ENCODE measurements at regions not wholly inside any gene's neighbourhood (a gene's known extent, or its start where the extent isn't known, plus 50 kb on each side); places are given as distances from the start of the nearest gene placed in this dataset.

DNA sequence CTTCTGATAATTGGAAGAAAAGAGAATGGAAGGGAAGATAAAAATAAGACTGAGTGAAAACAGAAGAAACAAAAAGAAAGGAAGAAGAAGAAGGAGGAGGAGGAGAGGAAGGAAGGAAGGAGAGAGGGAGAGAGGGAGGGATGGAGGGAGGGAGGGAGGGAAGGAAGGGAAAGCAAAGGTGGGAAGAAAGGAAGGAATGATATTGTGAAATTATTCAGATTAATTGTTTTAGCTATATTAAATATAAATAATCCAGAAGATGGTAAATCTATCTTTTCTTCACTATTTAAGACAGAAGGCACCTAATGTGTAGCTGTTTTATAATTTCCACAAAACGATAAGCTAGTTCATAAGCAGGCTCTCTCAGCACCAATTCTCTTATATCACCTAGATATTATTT is 191.3 kb upstream of the LRRC7 start:
- no peak for DNase-seq

DNA sequence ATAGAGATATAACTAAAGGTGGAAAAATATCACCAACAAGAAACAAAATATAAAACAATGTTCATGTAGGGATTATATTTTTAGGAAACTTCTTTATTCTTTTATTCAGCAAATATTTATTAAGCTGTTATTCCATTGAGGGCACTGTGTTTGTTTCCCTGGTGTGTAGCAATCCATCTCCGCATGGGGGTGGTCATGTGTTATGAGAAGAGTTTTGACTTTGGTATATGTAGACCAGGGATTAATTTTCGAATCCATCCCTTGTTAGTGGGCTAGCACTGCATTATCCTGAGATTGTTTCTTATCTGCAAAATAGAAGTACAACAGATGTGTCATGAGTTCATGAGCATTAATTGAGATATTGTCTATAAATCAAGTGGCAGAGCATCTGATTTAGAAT is 190.2 kb upstream of the LRRC7 start:
- no peak for DNase-seq

DNA sequence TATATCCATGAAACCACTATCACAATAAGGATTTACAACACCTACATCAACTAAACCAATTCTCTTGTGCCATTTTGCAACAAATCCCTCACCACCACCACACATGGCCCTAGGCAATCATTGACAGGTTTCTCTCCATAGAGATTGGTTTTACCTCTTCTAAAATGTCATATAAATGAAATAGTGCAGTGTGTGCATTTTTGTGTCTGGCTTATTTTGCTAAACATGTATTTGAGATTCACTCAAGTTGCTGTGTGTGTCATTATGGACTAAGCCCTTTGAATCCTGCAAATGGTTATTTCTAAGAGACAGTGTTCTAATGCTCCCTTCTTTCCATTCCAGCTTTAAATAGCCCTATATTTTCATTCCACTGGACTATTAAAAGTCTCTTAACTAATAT is 179.7 kb upstream of the LRRC7 start:
- no peak for DNase-seq

DNA sequence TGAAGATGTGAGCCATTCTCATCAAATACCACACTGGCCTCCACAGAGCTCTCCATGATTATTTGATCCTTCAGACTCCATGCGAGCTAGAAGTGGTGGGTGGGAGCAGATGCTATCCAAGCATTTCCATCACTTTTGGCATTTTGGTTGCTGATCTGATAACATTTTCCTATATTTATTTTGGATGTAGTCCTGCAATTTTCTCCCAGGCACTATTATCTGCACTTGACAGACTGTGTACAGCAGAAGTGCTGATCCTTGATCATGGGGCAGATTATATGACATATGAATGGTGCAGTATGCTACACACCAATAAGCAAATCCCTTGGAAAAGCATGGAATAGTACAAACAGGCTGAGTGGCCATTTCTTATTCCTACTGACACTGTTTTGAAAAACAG is 167.6 kb upstream of the LRRC7 start:
- DNase-seq: no peak

DNA sequence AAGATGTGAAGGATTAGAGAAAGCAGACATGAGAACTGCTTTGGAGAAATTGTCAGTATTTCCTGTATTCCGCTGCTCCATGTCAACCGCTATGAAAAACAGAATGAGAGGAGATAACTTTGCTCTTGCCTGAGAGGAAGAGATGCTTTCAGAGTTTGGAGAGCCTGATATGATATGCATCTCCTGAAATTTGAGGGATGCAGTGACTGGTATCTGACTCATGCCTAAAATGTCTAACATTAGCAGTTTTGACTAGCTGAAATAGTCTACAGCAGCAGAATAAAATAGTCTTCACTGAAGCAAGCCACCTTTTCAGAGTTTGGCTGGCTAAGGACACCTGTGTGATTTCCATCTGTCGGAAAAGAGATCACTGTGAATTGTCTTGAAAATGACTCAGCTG is 165.8 kb upstream of the LRRC7 start:
- no peak for DNase-seq

DNA sequence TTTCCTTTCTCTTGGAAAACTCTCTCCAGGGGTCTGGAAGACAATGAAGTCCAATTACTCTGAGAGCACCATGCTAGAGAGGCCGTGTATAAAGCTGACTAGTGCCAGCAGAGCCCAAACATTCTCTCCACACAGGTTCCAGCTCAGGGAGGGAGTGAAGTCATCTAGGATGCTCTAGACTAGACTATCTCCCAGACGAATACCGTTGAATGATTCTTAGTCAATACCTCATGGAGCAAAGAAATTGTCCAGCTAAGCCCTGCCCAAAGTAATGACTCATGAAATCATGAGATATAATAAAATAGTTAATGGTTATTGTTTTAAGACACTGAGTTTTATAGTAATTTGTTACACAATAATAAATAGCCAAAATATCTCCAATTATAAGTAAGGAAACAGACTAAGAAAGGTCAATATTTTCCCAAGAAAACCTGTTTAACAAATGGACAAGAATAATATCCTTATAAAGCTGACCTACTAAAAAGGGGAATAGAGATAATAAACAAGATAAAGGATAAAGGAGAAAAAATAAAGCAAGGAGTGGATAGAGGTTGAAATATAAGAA is 163.9 kb upstream of the LRRC7 start:
- no peak for DNase-seq

DNA sequence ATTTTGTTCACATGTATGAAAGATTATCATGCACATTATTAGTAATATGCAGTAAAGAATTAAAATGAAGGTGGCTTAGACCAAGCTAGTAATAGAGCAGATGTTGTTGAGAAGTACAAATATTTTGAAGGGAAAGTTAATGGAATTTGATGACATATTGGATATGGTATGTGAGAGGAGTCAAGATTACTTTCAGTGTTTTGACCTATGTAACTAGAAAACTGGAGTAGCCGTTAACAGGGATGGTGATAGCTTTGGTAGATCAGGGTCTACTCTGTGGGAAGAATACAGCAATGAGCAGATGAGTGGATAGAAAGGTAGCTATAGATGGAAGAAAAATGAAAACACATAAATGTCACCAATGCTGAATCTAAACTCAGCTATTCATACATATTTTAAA is 163.2 kb upstream of the LRRC7 start:
- no peak for DNase-seq

DNA sequence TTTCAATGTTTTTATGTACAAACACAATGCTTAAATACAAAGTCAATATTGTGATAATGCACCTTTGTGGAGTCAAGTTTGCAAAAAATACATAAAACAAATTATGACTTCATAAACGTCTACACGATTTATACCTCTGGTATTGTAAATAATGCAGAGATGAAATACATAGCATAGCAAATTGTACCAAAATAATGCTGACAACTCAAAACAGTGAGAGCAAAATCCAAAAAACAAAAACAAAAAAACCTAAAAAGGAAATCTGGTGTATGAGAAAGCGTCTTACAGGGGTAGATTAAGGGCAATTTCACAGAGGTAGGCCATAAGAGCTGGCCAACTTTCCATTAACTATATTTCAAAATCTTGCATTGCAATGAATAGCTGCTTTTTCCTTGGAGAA is 161.5 kb upstream of the LRRC7 start:
- no peak for DNase-seq

DNA sequence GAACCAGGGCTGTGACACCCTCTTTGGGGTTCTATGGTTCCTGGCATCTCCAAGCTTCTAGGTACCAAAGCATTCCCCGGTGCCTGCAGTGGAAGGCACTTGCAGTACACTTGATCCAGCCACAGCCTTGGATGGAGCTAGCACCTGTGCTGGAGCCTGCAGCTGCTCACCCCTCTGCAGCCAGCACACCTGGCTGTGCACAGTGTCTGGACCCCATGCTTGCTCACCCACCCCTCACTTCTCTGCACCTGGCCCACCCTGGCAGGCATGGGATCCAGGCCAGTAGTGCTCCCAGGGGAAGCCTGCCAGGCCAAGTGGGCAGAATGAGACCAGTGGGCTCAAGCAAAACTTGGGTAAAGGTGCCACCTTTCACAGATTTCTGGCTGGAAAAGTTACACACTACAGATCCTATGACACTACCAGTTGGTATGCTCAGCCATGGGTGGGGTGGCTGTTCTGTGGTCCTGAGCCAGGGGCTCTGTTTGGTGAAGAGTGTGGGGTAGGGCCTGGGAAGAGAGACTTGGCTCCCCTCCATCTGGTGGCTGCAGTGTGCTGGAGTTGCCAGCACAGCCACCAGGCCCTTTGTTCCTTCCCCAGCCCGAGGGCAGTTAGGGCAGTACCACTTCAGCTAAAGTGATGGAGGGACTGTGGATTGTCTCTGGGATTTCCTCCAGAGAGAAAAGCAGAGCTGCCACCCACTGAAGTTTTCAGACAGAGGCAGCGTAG is 157.8 kb upstream of the LRRC7 start:
- DNase-seq: no peak

DNA sequence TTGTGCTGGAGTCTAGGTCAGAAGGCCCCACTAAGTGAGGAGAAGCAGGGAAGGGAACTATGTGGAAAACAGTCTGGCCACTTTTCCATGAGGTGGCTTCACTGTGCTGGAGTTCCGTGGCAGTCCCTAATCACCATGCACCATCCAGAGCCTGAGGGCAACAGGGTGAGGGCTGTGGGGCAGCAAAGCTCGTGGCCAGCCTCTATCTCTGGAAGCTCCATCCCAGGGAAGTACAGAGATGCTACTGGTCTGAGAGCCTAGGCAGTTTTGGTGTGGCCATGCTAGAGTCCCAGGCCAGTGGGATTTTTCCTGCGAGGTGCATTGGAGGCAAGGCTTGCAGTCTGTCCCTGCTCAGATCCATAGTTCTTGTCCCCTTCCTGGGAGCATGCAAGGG is 157.3 kb upstream of the LRRC7 start:
- no peak for DNase-seq

DNA sequence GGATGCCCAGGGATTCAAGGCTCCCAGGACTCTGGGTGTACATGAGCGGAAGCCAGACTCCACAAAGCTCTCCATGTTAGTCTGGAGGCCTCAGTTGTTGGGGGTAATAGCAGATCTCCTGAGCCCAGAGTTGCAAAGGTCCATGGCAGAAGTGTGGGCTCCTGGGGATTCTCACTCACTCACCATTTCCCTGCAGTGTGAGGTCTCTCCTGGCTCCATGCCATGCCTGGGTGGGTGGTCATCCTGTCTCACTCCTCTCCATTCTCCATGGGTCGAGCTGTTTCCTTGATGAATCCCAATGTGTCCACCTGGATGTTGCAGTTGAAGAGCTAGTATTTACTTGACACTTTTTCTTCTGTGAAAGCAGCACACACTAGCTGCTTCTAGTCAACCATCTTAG is 156.8 kb upstream of the LRRC7 start:
- no peak for DNase-seq

DNA sequence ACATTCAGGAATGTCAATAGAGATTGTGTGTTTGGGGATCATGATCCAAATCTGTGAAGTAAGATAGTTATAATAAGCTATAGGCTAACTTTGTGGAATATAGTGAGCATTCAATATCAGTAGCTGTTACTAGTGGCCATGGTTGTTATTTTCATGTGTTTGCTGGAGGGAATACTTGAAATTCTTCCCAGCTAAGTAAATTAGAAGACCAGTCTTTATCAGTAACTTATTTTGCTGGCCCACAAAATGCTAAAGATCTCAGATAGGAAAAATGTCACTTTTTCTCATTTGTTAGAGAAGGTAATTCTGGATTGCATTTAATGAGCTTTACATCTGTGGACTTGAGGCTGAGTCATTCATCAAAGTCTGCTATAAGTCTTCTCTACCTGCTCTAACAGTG is 156.1 kb upstream of the LRRC7 start:
- DNase-seq: no peak

DNA sequence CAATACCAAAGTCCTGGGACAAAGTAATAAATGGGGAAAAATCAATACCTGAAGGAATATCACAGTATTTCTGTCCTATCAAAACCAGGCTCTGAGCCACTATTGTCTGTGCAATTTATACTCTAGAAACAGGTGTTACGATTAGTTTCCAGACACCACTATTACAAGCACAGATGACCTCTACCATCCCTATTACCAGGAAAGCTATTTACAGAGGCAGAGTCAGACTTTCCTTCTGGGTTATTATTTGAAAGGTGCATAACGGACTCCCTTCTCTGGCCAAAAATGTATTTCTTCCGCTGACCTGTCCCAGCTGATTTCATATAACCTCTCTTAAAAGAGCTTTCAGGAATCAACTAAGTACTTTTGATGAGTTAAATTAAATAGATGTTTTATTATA is 154.6 kb upstream of the LRRC7 start:
- DNase-seq: no peak

DNA sequence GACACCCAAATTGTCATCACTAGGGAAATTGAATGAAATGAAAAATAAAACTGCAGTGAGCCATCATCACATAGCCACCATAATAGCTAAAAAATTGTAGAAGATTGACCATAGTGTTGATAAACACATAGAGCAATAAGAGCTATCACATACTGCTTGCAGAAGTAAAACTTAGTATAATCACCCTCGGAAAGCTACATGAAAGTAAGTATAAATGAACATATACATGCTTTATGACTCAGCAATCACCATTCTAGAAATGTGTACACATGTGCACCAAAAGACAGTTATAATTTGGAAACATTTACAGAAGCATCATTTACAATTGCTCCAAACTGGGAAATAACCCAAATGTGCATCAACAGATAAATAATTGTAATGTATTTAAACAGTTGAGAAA is 153.1 kb upstream of the LRRC7 start:
- DNase-seq: no peak

DNA sequence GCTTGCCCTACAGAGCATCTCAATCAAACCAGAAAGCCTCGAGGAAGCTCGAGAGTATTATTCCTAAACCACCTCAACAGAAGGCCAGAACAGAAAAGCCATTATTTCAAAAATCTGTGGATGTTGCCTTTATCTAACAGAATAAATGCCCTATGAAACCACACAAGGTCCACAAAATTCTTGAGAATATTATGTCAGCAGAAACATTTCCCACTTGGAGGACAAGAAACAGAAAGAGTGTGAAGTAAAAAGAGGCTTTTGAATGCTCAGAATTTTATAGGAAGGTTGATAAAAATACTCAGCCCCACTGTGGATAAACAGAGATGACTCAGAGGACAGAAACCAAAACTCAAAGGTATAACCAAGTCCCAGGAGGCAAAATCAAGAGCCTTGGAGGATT is 146.4 kb upstream of the LRRC7 start:
- DNase-seq: no peak

DNA sequence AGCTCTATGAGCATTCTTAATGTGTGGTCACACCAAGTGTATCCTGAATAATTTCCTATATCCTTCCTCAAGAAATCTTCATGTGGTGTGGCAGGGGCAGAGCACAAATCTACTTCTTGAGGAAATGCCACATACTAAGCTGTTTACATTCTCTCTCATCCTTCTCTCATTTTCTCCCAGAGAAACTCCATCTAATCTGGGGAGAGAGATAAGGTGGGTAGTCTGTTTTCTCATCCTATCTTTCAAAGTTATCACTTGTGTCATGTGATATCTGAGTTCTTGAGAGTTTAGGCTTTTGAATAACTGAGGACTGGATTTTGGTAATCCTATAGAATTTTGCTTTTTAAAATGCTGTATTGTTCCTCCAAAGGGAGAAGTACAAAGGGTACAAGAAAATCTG is 141.9 kb upstream of the LRRC7 start:
- no peak for DNase-seq

DNA sequence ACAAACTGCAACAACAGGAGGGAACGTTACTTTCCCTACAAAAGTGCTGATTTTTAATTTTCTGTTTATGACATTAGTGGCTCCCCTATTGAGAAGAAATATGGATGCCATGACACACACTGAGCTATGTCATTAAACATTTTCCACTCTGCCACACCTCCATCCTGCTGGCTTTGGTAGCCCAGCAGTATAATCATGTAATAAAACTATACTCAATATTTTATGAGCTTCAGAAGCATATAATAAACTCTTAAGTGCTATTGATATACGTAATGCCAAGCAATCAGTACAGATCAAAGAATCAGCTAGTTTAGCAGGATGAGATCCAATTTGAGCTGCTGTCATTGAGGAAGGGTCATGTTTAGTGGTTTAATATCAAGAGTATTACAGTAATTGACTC is 141.3 kb upstream of the LRRC7 start:
- no peak for DNase-seq

DNA sequence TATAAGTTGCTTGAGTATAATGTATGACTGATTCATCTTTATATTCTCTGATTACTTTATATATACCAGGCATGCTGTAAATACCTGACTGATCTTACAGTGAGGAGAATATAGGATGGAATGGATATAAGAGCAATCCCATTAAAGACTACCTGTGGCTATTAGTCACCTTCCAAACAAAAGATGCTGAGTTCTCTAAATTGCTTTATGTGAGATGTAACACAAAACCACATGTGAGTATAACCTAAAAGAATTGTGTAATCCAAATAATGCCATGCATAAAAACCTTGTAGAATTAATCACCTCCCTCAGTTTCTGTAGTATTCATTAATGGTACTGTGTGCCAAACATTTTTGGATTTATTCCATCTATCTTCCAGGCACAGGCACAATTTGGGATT is 134.6 kb upstream of the LRRC7 start:
- peak; percentile 45 for DNase-seq

DNA sequence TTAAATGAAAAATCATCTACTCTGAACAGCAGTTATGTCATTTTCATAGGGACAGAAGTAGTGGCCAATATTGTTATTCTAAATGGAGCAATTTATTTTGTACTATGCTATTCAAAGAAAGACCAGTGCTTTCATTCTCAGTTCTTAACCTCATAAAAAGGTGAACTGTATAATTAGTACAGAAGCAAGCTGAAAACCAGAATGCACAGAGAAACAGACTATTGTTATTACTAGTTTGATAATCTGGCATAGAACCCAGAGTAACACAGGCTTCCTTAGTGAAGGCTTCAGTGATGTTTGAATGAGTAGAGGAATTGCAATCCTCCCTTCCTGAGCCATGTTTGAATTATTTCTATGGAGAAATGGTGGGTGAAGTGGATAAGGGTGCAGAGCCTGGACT is 131.6 kb upstream of the LRRC7 start:
- no peak for DNase-seq

DNA sequence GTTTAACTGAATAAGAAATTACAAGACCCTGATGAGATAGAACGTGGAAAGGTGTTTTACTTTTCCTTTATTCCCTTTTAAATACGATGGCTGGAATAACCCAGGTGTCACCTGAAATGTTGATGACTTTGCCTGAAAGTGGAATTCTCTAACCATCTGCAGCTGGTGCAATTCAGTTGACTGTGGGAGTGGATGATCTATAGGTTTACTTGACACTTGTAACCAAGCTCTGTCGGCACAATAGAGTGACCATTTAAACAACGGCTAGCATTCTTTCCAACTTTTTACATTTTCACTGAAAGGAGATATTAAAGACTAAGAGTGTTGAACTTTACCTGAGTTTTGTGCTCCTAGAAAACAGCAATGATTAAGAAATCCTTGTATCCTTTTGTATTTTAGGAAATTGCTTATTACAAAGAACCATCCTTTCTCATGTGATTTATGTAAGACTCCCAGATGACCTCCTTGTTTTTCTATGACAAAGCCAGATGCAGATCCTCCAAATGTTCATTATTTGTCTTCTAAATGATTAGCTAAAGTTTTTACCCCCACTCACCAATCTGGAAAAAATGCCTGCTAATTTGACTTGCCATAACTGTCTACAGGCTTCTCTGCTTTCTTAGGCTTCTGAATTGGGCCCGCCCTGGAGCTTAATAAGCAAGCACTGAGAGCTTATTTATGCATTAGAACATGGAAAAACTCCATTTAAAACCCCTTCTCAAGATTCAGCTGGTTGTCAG is 129.5 kb upstream of the LRRC7 start:
- DNase-seq: no peak

DNA sequence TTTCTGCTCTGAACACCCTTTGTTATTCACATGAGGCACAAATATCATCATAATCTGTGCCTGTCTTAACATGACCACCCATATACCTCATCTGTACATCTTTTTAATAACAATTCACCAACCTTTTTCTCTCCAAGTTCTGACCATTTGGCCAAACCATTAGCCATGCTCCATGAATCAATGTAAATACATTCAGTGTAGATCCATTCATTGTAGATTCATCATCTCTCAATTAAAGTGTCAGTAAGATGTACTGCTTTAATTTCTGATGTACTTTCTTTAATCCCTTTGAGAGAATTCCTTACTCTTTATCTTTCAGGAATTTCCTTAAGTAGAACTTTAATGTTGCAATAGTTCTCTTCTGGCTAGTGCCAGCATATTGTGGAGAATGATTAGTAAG is 126.2 kb upstream of the LRRC7 start:
- DNase-seq: no peak

DNA sequence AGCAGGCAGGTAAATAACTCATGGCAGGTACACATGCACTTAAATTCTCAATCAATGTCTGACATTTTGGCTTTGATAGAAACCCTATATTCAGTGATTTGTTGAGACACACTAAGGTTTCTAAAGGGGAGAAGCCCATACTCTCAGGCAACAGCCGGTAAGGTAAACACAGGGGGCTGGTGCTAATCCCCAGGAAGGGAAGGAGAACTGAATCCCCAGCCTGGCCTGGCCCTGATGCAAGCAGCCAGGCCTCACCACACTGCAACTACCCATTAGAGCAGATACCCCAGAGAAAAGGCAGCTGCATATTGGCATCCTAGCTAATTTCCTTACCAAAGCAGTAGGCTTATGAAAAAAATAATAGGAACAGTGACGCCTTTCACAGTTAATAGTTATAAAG is 116.5 kb upstream of the LRRC7 start:
- DNase-seq: no peak

DNA sequence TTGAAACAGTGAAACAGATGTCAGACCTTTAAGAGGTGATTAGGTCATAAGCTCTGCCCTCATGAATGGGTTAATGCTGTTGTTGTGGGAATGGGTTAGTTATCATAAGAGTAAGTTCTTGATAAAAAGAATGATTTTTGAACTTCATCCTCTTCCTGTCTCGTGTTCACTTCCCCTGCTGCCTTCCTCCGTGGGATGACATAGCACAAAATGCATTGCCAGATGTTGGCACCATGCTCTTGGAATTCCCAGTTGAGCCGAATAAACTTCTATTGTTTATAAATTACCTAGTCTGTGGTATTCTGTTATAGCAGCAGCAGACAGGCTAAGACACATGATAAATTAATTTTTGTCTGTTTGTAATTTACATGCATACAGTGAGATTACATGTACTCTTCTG is 112.0 kb upstream of the LRRC7 start:
- DNase-seq: no peak

DNA sequence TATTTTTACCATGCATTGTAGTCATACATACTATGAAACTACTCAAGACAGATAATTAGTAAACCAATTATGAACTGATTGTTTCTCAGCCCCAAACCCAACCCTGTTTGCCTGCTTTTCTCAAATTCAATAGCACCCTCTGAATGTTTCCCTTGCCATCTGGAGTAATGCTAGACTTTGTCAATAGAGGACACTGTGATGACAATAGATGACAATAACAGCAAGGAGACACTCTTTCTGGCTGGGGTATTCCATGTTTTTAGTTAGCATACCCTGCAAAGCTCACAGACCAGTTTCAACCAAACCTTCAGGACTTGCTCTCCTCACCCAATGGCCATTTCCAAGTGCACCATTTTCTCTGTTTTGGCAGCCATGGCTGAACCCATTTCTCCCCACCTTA is 108.5 kb upstream of the LRRC7 start:
- DNase-seq: no peak

DNA sequence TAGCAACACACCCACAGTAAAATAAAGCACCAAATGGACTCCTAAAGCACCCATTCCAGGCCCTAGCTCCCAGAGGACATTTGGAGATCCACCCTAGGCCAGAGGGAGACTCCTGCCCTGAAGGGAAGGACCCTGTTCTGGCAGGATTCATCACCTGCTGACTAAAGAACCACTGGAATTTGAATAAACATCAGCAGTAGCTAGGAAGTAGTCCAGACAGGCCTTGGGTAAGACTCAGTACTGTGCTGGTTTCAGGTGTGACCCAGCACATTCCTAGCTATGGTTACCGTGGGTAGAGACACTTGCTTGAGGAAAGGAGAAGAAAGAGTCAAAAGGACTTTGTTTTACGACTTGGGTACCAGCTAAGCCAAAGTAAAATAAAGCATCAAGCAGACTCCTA is 92.7 kb upstream of the LRRC7 start:
- DNase-seq: no peak
